GM12873 (cell line): ENCODE measurements at regions not wholly inside any gene's neighbourhood (a gene's known extent, or its start where the extent isn't known, plus 50 kb on each side); places are given as distances from the start of the nearest gene placed in this dataset.

ENCODE experiments used
- CTCF ChIP-seq: IDR thresholded peaks from 2 replicates; pipeline ENCODE4 v1.5.1; 2012; ENCODE audit warnings: low read depth, mild to moderate bottlenecking, moderate library complexity, low read length, control low read depth; ENCODE audit not compliant: insufficient read depth; ENCODE audit errors: missing control alignments

DNA sequence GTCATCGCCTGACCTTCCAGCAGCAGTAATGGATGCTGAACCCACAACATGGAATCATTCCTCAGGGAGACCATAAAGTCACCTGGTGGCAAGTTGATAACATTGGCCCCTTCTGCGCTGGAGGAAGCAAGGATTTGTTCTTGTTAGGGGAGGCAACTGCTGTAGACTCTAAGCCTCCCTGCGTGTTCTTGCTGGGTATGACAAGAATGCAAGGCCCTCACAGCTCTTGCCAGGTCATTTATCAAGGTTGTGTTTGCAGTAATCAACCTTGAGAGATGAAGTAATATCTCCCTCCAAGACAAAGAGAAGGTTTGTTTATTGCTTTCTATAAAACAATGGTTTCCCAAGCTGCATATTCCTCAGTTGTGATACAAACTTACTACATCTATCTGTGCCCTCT, 80.9 kb downstream of the PERP start:
- no peak for TF ChIP-seq CTCF

DNA sequence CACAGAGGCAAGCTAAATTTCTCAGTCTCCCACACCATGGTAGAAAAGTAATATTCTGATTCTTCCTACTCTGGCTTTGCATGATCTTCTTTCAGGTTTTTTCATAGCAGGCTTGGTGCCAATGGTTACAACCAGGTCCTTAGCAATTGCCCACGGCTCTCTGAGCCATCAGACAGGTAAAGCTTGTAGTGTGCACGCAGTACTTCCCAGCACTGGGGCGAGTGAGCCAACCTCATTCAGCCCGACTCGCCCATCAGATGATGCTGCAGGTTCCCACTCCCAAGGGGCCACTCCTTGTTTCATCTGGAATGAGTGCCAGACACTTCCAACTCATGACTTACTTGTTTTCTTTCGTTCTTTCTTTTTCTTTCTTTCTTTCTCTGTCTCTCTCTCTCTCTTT, 78.3 kb downstream of the PERP start:
- TF ChIP-seq CTCF: no peak

DNA sequence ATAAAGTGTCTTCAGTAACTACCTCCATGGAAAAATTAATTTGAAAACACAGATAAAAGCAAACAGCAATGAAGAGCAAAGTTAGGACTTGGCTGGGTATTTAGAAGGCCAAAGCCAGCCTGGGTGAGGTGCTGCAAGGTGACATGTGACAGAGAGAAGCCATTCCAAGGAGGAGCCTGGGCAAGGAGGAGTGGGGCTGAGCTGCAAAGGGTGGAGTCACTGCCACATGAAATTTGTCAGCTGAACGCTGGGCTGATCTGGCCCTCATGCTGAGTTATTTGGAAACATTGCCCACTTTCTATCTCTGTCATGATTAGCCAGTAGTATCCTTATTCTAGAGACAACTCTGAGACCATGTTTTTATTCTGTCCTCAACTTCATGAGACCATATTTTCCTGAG, 76.3 kb downstream of the PERP start:
- TF ChIP-seq CTCF: no peak

DNA sequence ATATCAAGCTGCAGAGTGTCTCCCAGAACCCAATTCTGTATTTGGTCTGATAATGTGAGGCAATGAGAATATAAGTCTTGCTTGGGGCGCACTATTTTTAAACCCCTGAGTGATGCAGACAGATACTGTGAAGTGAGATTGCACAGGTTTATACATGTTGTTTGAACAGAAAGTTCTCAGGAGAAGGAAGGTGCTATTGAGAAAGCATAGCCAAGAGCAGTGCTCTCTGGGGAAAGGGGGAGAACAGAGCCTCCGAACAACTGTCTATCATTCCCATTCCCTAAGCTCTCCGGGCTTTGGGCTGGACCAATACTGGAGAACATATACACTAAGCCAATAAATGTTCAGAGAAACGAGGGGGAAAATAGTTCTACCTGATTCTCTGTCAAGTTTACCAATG, 75.8 kb downstream of the PERP start:
- no peak for TF ChIP-seq CTCF

GRCh38 chr6:138031850-138032249, 75.4 kb downstream of the PERP start:
- no peak for TF ChIP-seq CTCF

GRCh38 chr6:138032571-138032970, 74.6 kb downstream of the PERP start:
- TF ChIP-seq CTCF: no peak

DNA sequence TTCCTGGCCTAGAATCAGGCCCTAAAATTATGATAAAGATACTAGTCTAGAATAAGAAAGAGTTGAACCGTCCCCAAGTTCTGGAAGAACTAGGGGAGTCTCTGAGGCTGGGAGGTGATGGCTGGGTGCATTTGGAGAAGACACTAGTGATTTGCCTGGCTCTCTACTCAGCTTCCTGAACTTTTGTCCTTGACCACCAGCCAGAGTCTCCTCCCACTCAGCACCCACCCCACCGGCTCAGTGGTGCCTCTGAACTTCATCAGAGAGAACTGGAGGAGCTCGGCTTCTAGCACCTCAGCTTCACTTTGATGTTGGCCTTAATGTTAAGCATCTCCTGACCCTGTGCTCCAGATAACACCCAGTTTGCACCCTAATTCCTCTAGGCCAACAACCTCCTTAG, 73.0 kb downstream of the PERP start:
- TF ChIP-seq CTCF: no peak

DNA sequence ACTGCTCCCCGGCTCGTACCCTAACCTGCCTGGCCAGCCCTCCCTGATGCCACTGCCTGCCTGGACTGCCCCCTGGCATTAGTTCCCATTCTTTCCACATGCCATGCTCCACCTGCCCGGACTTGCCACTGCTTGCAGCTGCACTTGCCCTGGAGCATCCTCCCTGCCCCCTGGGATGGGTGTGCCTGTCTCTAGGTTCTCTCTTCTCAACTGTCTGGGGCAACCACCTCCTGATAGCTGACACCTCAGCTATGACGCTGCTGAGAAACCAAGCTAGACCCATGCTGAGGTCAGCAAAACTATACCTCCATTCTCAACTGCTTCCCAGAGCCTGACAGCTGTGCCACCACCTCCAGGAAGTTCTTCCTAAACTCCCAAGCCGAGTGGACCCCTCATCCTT, 72.1 kb downstream of the PERP start:
- no peak for TF ChIP-seq CTCF
